ENCODE measurements at regions not wholly inside any gene's neighbourhood (a gene's known extent, or its start where the extent isn't known, plus 50 kb on each side); places are given as distances from the start of the nearest gene placed in this dataset.

- ATAC-seq = no peak
- TF ChIP-seq TCF4 (CRISPR knock-in tag; IDR thresholded peaks at IDR 0.05; ENCODE audit: borderline replicate concordance) (no peak), PATZ1 (CRISPR knock-in tag; IDR thresholded peaks at IDR 0.05; ENCODE audit: borderline replicate concordance) (no peak), OSR1 (CRISPR knock-in tag; IDR thresholded peaks at IDR 0.05) (no peak), CSDC2 (CRISPR knock-in tag; IDR thresholded peaks at IDR 0.05) (no peak), ISL1 (CRISPR knock-in tag; IDR thresholded peaks at IDR 0.05) (no peak), ARNTL (CRISPR knock-in tag; IDR thresholded peaks at IDR 0.05; ENCODE audit: borderline replicate concordance, low read depth) (no peak), ZFP30 (CRISPR knock-in tag; IDR thresholded peaks at IDR 0.05) (no peak), ZFP3 (CRISPR knock-in tag; IDR thresholded peaks at IDR 0.05) (no peak), CSRNP3 (CRISPR knock-in tag; IDR thresholded peaks at IDR 0.05) (no peak), ZNF565 (CRISPR knock-in tag; conservative IDR thresholded peaks at IDR 0.05; ENCODE audit: low read depth) (no peak), SNAI2 (CRISPR knock-in tag; IDR thresholded peaks at IDR 0.05) (no peak), TOX (CRISPR knock-in tag; IDR thresholded peaks at IDR 0.05; ENCODE audit: borderline replicate concordance) (no peak), CREB5 (CRISPR knock-in tag; IDR thresholded peaks at IDR 0.05; ENCODE audit: low read depth) (no peak), GLIS3 (CRISPR knock-in tag; IDR thresholded peaks at IDR 0.05) (no peak), ZNF8 (CRISPR knock-in tag; IDR thresholded peaks at IDR 0.05) (no peak), RARB (CRISPR knock-in tag; IDR thresholded peaks at IDR 0.05) (no peak), ZC3H10 (CRISPR knock-in tag; IDR thresholded peaks at IDR 0.05) (no peak)
- TF ChIP-seq, protein P1, sequence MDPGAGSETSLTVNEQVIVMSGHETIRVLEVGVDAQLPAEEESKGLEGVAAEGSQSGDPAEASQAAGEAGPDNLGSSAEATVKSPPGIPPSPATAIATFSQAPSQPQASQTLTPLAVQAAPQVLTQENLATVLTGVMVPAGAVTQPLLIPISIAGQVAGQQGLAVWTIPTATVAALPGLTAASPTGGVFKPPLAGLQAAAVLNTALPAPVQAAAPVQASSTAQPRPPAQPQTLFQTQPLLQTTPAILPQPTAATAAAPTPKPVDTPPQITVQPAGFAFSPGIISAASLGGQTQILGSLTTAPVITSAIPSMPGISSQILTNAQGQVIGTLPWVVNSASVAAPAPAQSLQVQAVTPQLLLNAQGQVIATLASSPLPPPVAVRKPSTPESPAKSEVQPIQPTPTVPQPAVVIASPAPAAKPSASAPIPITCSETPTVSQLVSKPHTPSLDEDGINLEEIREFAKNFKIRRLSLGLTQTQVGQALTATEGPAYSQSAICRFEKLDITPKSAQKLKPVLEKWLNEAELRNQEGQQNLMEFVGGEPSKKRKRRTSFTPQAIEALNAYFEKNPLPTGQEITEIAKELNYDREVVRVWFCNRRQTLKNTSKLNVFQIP (CRISPR knock-in tag; IDR thresholded peaks at IDR 0.05; ENCODE audit: borderline replicate concordance, low read depth) = no peak
- TF ChIP-seq, protein P2, sequence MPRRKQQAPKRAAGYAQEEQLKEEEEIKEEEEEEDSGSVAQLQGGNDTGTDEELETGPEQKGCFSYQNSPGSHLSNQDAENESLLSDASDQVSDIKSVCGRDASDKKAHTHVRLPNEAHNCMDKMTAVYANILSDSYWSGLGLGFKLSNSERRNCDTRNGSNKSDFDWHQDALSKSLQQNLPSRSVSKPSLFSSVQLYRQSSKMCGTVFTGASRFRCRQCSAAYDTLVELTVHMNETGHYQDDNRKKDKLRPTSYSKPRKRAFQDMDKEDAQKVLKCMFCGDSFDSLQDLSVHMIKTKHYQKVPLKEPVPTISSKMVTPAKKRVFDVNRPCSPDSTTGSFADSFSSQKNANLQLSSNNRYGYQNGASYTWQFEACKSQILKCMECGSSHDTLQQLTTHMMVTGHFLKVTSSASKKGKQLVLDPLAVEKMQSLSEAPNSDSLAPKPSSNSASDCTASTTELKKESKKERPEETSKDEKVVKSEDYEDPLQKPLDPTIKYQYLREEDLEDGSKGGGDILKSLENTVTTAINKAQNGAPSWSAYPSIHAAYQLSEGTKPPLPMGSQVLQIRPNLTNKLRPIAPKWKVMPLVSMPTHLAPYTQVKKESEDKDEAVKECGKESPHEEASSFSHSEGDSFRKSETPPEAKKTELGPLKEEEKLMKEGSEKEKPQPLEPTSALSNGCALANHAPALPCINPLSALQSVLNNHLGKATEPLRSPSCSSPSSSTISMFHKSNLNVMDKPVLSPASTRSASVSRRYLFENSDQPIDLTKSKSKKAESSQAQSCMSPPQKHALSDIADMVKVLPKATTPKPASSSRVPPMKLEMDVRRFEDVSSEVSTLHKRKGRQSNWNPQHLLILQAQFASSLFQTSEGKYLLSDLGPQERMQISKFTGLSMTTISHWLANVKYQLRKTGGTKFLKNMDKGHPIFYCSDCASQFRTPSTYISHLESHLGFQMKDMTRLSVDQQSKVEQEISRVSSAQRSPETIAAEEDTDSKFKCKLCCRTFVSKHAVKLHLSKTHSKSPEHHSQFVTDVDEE (CRISPR knock-in tag; IDR thresholded peaks at IDR 0.05) = no peak
Observed at GRCh38 chr7:17242504-17242903, 55.9 kb upstream of the AHR start.

DNA sequence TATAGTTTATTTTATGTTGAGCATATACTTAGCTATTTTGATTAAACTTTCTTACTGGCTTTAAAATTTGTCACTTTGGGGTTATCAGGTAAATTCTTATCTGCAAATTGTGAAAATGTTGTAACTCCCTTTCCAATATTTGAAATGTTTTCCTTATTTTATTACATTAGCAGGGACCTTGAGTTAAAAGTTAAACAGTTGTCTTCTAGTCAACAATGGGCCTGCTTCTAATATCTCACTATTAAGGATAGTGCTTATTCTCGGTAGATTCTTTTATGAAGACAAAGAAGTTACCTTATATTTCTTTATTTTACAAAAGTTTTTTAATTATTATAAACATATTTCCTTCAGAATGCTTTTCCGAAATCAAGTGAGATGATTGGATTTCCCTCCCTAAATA lies 53.7 kb upstream of the AHR start:
- TF ChIP-seq ZNF565 (CRISPR knock-in tag; conservative IDR thresholded peaks at IDR 0.05; ENCODE audit: low read depth) = no peak
- TF ChIP-seq ZNF8 (CRISPR knock-in tag; IDR thresholded peaks at IDR 0.05) = no peak
- no peak for TF ChIP-seq ZFP30 (CRISPR knock-in tag; IDR thresholded peaks at IDR 0.05)
- no peak for TF ChIP-seq PPARA (CRISPR knock-in tag; IDR thresholded peaks at IDR 0.05; ENCODE audit: borderline replicate concordance)
- no peak for TF ChIP-seq ARNTL (CRISPR knock-in tag; IDR thresholded peaks at IDR 0.05; ENCODE audit: borderline replicate concordance, low read depth)
- no peak for TF ChIP-seq TOX (CRISPR knock-in tag; IDR thresholded peaks at IDR 0.05; ENCODE audit: borderline replicate concordance)
- TF ChIP-seq OSR1 (CRISPR knock-in tag; IDR thresholded peaks at IDR 0.05) = no peak
- TF ChIP-seq PATZ1 (CRISPR knock-in tag; IDR thresholded peaks at IDR 0.05; ENCODE audit: borderline replicate concordance) = no peak
- ATAC-seq = no peak

Measured in SK-N-SH treated with all-trans-retinoic acid at 6 μM for 48 hours (cell line).